SU-DHL-6 (cell line): ENCODE measurements at regions not wholly inside any gene's neighbourhood (a gene's known extent, or its start where the extent isn't known, plus 50 kb on each side); places are given as distances from the start of the nearest gene placed in this dataset.
A peak's percentile ranks its signal among the peaks of the same experiment; 100 is the strongest.

ENCODE experiments used
- H2AFZ ChIP-seq: fragments of 200-600 bp; sonication (generic); 2 replicates; pipeline ENCODE4 v1.6.1; 2014; ENCODE audit warnings: low read depth, mild to moderate bottlenecking, moderate library complexity, mixed read lengths, antibody characterized with exemption, low read length; ENCODE audit not compliant: severe bottlenecking
- H3F3A ChIP-seq: fragments of 200-600 bp; shearing (Covaris generic); 2 replicates; pipeline ENCODE4 v1.6.0; 2016; ENCODE audit warnings: antibody characterized with exemption, mild to moderate bottlenecking; ENCODE audit not compliant: insufficient read depth
- H3K27ac ChIP-seq: fragments of 200-600 bp; sonication (generic); 2 replicates; pipeline ENCODE4 v1.5.1; 2016; ENCODE audit warnings: low read depth, mild to moderate bottlenecking, low read length, moderate library complexity, mixed read lengths
- H3K27me3 ChIP-seq: fragments of 200-600 bp; sonication (generic), shearing (Covaris generic); 2 replicates; pipeline ENCODE4 v1.6.0; 2014; ENCODE audit warnings: mild to moderate bottlenecking, low read length
- H3K36me3 ChIP-seq: fragments of 200-600 bp; sonication (generic); 2 replicates; pipeline ENCODE4 v1.6.1; 2014; ENCODE audit warnings: mild to moderate bottlenecking, low read length, mixed read lengths
- H3K4me2 ChIP-seq: fragments of 300-600, 200-600 bp; shearing (Covaris generic), sonication (generic); 2 replicates; pipeline ENCODE4 v1.6.0; 2014; ENCODE audit warnings: low read length, low read depth, mild to moderate bottlenecking; ENCODE audit not compliant: poor library complexity, severe bottlenecking
- H3K4me3 ChIP-seq: fragments of 200-600 bp; sonication (generic); 2 replicates; pipeline ENCODE4 v1.5.1; 2014; ENCODE audit warnings: antibody characterized with exemption, low read length, mild to moderate bottlenecking, mixed read lengths; ENCODE audit not compliant: insufficient read depth, poor library complexity, severe bottlenecking
- H3K79me2 ChIP-seq: fragments of 200-600 bp; sonication (generic); 2 replicates; pipeline ENCODE4 v1.6.1; 2014; ENCODE audit warnings: mild to moderate bottlenecking, low read length, moderate library complexity; ENCODE audit not compliant: insufficient read depth
- H3K9ac ChIP-seq: fragments of 200-600 bp; sonication (generic); 2 replicates; pipeline ENCODE4 v1.7.0; 2014; ENCODE audit warnings: mild to moderate bottlenecking, low read length
- H3K9me2 ChIP-seq: fragments of 200-600 bp; sonication (generic); replicated peaks from 2 replicates; pipeline ENCODE4 v1.6.1; 2014; ENCODE audit warnings: low read length; ENCODE audit not compliant: insufficient read depth
- H3K9me3 ChIP-seq: fragments of 200-600 bp; sonication (generic); 2 replicates; pipeline ENCODE4 v1.6.1; 2014; ENCODE audit warnings: low read length, mixed read lengths; ENCODE audit not compliant: insufficient read depth
- H4K20me1 ChIP-seq: fragments of 200-600 bp; sonication (generic); 2 replicates; pipeline ENCODE4 v1.6.1; 2014; ENCODE audit warnings: low read depth, mild to moderate bottlenecking, antibody characterized with exemption, low read length, moderate library complexity, mixed read lengths
- CTCF ChIP-seq: fragments of 200-600 bp; sonication (generic); IDR thresholded peaks from one replicate; pipeline ENCODE4 v1.5.1; 2017; ENCODE audit warnings: antibody characterized with exemption, mild to moderate bottlenecking, low read length, moderate library complexity; ENCODE audit not compliant: insufficient read depth, poor library complexity, severe bottlenecking
- EZH2phosphoT487 ChIP-seq: fragments of 200-600 bp; sonication (generic), shearing (Covaris generic); conservative IDR thresholded peaks from 2 replicates; pipeline ENCODE4 v1.6.1; 2018; ENCODE audit warnings: mild to moderate bottlenecking, antibody characterized with exemption, low read length, moderate library complexity, mixed read lengths

- peak; percentile 77 for TF ChIP-seq CTCF
- TF ChIP-seq EZH2phosphoT487 = no peak
- no peak overlapping the region for H3K9ac ChIP-seq
Observed at GRCh38 chr1:29379443-29380073, 143.2 kb downstream of the PTPRU start.

More at GRCh38 chr1:29379443-29380073, 143.2 kb downstream of the PTPRU start:
- H2AFZ ChIP-seq = no peak overlapping the region
- no peaks in the 10 kb centered on the region for H3F3A ChIP-seq
- no peaks in the 10 kb centered on the region for H3K9me2 ChIP-seq
- H3K79me2 ChIP-seq = no peaks in the 10 kb centered on the region
- peaks cover 26% of the 10 kb centered on the region; the same call in 1 of the 2 replicates for H3K9me3 ChIP-seq
- H3K36me3 ChIP-seq = no peaks in the 10 kb centered on the region
- no peak overlapping the region for H3K4me2 ChIP-seq
- H4K20me1 ChIP-seq = no peaks in the 10 kb centered on the region
- H3K4me3 ChIP-seq = no peak overlapping the region
- H3K27ac ChIP-seq = no peak overlapping the region
- H3K27me3 ChIP-seq = no peaks in the 10 kb centered on the region
